Glutamatergic neuron (in vitro differentiated cells): ENCODE measurements at regions not wholly inside any gene's neighbourhood (a gene's known extent, or its start where the extent isn't known, plus 50 kb on each side); places are given as distances from the start of the nearest gene placed in this dataset.

ENCODE experiments used
- DNase-seq: peaks from one replicate; pipeline ENCODE4 v3.0.0; 2022
- H3K27ac Mint-ChIP-seq: one replicate; pipeline ENCODE4 v1.8.0; 2020; ENCODE audit warnings: mild to moderate bottlenecking, mixed read lengths, inconsistent platforms; ENCODE audit not compliant: unreplicated experiment
- H3K27me3 Mint-ChIP-seq: one replicate; pipeline ENCODE4 v1.8.0; 2020; ENCODE audit warnings: mild to moderate bottlenecking, moderate library complexity, mixed read lengths, inconsistent platforms; ENCODE audit not compliant: unreplicated experiment
- H3K36me3 Mint-ChIP-seq: one replicate; pipeline ENCODE4 v1.8.0; 2020; ENCODE audit warnings: mild to moderate bottlenecking, mixed read lengths, inconsistent platforms; ENCODE audit not compliant: unreplicated experiment
- H3K4me1 Mint-ChIP-seq: one replicate; pipeline ENCODE4 v1.8.0; 2020; ENCODE audit warnings: mild to moderate bottlenecking, low read depth, mixed read lengths, inconsistent platforms; ENCODE audit not compliant: unreplicated experiment
- H3K4me3 Mint-ChIP-seq: one replicate; pipeline ENCODE4 v1.8.0; 2020; ENCODE audit warnings: mild to moderate bottlenecking, mixed read lengths, inconsistent platforms; ENCODE audit not compliant: unreplicated experiment
- H3K9me3 Mint-ChIP-seq: one replicate; pipeline ENCODE4 v1.8.0; 2020; ENCODE audit warnings: mild to moderate bottlenecking, moderate library complexity, mixed read lengths, inconsistent platforms; ENCODE audit not compliant: unreplicated experiment
- CTCF ChIP-seq: fragments of 200-600 bp; sonication (generic); IDR thresholded peaks from one replicate; pipeline ENCODE4 v1.5.0; 2021; ENCODE audit not compliant: partially characterized antibody, unreplicated experiment

- no peak for TF ChIP-seq CTCF
- Mint-ChIP-seq H3K27me3 (no peaks in the 10 kb centered on the region), H3K9me3 (peaks cover 2% of the 10 kb centered on the region), H3K36me3 (no peaks in the 10 kb centered on the region), H3K4me3 (no peak overlapping the region), H3K4me1 (no peaks in the 10 kb centered on the region), H3K27ac (no peak overlapping the region)
- DNase-seq, result no peak
Measured at GRCh38 chr6:56904068-56904467, 50.8 kb upstream of the BEND6 start.

GRCh38 chr6:56902641-56903464 is 52.1 kb upstream of the BEND6 start:
- Mint-ChIP-seq H3K27me3 (no peaks in the 10 kb centered on the region), H3K4me1 (no peaks in the 10 kb centered on the region), H3K9me3 (peaks cover 2% of the 10 kb centered on the region), H3K36me3 (no peaks in the 10 kb centered on the region), H3K27ac (no peak overlapping the region), H3K4me3 (no peak overlapping the region)
- no peak for DNase-seq
- TF ChIP-seq CTCF, result peak; percentile 73

GRCh38 chr6:56900784-56901183 is 54.1 kb upstream of the BEND6 start:
- Mint-ChIP-seq H3K27ac (no peak overlapping the region), H3K36me3 (peaks cover 9% of the 10 kb centered on the region), H3K4me1 (no peaks in the 10 kb centered on the region), H3K27me3 (peaks cover 2% of the 10 kb centered on the region), H3K9me3 (peaks cover 7% of the 10 kb centered on the region), H3K4me3 (no peak overlapping the region)
- no peak for DNase-seq
- TF ChIP-seq CTCF, result no peak

- no peak for DNase-seq
- Mint-ChIP-seq H3K4me3 (no peak overlapping the region), H3K4me1 (no peaks in the 10 kb centered on the region), H3K27me3 (peaks cover 2% of the 10 kb centered on the region), H3K27ac (no peak overlapping the region), H3K9me3 (peaks cover 7% of the 10 kb centered on the region), H3K36me3 (peaks cover 9% of the 10 kb centered on the region)
- TF ChIP-seq CTCF, result no peak
Measured at GRCh38 chr6:56899753-56900152, 55.2 kb upstream of the BEND6 start.

GRCh38 chr6:56899311-56899710 is 55.6 kb upstream of the BEND6 start:
- H3K27me3 Mint-ChIP-seq, result peaks cover 2% of the 10 kb centered on the region
- H3K4me3 Mint-ChIP-seq, result no peak overlapping the region
- H3K36me3 Mint-ChIP-seq, result peaks cover 9% of the 10 kb centered on the region
- no peaks in the 10 kb centered on the region for H3K4me1 Mint-ChIP-seq
- peaks cover 7% of the 10 kb centered on the region for H3K9me3 Mint-ChIP-seq
- TF ChIP-seq CTCF, result no peak
- H3K27ac Mint-ChIP-seq, result no peak overlapping the region
- DNase-seq, result no peak
